Muscle layer of duodenum (tissue), 2 donors: ENCODE measurements at regions not wholly inside any gene's neighbourhood (a gene's known extent, or its start where the extent isn't known, plus 50 kb on each side); places are given as distances from the start of the nearest gene placed in this dataset.
"Not testable (repeated sequence)": the region's sequence is repeated elsewhere in the genome, so short reads cannot be mapped to it uniquely, and the experiment has no call there.

ENCODE experiments used
- H3K27ac ChIP-seq: one replicate; pipeline ENCODE4 v1.7.0; 2013; ENCODE audit warnings: mild to moderate bottlenecking, low read length
- H3K27me3 ChIP-seq: one replicate; pipeline ENCODE4 v1.7.0; 2013; ENCODE audit warnings: low read depth, mild to moderate bottlenecking, control low read depth, low read length
- H3K36me3 ChIP-seq, 2 donors: one replicate each; pipeline ENCODE4 v1.7.0; 2013; ENCODE audit warnings: low read length in 2 of 2, control low read depth in 1 of 2, mild to moderate bottlenecking in 1 of 2; ENCODE audit not compliant: insufficient read depth in 2 of 2, control insufficient read depth in 1 of 2
- H3K4me1 ChIP-seq, 2 donors: one replicate each; pipeline ENCODE4 v1.7.0; 2013; ENCODE audit warnings: low read length in 2 of 2, mild to moderate bottlenecking in 2 of 2, control low read depth in 1 of 2, moderate library complexity in 1 of 2; ENCODE audit not compliant: insufficient read depth in 2 of 2, control insufficient read depth in 1 of 2
- H3K4me3 ChIP-seq, 2 donors: one replicate each; pipeline ENCODE4 v1.7.0; 2013; ENCODE audit warnings: low read length in 2 of 2, low read depth in 1 of 2, mild to moderate bottlenecking in 1 of 2
- H3K9me3 ChIP-seq, 2 donors: one replicate each; pipeline ENCODE4 v1.7.0; 2013; ENCODE audit warnings: low read length in 2 of 2, control low read depth in 1 of 2, mild to moderate bottlenecking in 1 of 2; ENCODE audit not compliant: control insufficient read depth in 1 of 2
- donor health status: healthy.

DNA sequence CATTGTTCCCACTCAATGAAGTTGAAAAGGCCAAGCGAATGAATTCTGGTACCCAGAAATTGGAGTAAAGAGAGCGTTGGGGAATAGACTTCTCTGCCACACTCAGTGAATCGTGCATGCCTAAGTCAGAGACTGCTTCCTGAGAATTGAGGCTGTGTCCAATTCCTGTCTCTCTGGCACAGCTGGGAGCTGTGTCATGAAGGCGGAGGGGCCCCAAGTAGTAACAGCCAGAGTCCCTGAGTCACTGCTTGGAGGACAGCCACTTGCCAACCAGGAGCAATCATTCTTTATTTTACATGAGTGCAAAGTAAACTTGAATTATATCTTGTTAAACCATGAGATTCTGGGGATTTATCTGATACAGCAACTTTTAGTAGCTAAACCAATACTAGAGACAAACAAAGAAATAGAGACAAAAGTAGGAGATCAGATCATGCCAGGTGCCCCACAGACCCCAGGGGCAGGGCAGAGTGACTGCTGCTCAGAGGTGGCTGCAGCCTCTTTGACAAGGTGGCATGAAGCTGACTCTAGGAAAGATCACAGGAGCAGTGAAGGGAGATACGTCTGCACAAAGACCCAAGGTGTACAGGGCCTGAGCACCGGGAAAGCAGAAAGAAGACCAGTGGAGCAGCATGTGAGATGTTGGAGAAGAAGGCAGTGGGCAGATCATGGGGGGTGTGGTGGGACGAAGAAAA, 246.0 kb downstream of the GADD45G start:
- Histone ChIP-seq H3K27ac (no peak overlapping the region), H3K27me3 (no peaks in the 10 kb centered on the region), H3K9me3 (no peaks in the 10 kb centered on the region), H3K36me3 (no peaks in the 10 kb centered on the region), H3K4me1 (no peaks in the 10 kb centered on the region), H3K4me3 (no peak overlapping the region)

DNA sequence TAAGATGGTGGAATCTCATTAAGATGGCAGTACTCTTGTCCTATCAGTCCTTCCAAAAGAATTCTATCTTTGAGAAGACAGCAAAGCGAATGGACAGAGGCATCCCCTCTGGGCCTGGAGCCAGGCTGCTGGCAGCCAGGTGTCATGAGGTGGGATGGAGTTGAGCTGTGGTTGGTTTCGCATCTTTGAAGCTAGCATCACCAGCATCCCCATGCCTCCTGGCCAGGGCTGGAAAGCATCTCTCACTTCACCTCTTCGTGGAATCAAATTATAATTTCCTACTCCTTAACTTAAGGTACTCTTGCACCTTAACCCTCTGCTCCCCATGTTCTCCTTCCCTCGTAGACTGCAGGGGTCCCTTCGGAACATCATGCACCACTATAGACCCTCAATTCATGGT, 248.3 kb downstream of the GADD45G start:
- Histone ChIP-seq H3K4me3 (no peak overlapping the region), H3K27ac (no peak overlapping the region), H3K9me3 (no peaks in the 10 kb centered on the region), H3K4me1 (no peaks in the 10 kb centered on the region), H3K27me3 (no peaks in the 10 kb centered on the region), H3K36me3 (no peaks in the 10 kb centered on the region)

DNA sequence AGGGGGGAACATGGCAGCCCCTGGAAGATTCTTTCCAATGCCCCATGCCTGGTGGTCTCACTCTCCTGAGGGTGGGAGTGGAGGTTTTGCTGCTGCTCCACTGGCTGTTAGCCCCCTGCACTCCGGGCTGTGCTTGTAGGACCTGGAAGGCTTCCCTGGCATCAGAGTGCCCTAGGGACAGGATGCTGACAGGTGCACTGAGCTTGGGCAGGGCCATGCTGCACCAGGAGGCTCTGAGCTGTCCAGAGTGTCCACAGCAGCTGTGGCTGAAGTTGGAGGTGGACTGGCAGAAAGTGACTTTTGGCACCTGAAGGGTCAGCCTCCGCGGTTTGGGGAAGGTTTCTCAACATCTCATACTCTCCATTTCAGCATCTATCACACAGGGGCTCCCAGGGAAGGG, 249.1 kb downstream of the GADD45G start:
- Histone ChIP-seq H3K36me3 (no peaks in the 10 kb centered on the region), H3K9me3 (no peaks in the 10 kb centered on the region), H3K27me3 (no peaks in the 10 kb centered on the region), H3K27ac (no peak overlapping the region), H3K4me1 (no peaks in the 10 kb centered on the region), H3K4me3 (no peak overlapping the region)

DNA sequence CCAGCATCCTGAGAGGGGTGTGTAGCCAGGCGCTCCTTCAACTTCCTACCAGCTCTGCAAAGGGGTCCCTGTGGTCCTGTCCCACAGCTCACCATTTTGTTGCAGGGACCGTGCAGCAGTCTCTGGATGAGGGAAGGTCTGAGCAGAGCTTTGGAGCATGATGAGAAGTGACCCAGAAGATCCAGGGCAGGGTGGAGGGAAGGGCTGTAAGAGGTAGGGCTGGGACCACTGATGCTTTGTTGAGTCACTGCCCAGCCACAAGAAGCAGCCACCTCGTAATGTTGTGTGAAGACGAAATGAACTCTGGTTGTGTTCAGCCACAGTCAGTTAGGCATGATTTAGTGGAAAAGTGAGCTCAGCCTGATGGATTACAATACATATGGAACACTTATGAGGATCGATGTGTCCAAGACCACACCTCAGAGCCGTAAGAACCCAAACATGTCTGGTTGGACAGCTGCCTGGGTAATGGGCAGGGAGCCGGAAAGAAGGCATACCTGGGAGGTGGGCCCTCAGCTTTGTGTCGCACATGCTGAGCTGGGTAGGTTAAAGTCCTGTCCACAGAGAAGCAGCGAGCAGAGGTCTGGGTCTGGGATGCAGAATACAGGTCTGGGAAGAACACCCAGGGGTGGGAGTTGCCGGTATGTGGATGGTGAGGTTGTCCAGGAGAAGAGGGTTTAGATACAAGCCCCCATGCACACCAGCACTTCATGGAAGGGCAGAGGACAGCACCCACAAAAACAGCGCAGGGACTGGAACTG, 250.1 kb downstream of the GADD45G start:
- no peak overlapping the region for H3K27ac ChIP-seq
- H3K9me3 ChIP-seq, result no peaks in the 10 kb centered on the region
- no peaks in the 10 kb centered on the region for H3K4me1 ChIP-seq
- no peaks in the 10 kb centered on the region for H3K27me3 ChIP-seq
- no peak overlapping the region for H3K4me3 ChIP-seq
- H3K36me3 ChIP-seq, result no peaks in the 10 kb centered on the region

DNA sequence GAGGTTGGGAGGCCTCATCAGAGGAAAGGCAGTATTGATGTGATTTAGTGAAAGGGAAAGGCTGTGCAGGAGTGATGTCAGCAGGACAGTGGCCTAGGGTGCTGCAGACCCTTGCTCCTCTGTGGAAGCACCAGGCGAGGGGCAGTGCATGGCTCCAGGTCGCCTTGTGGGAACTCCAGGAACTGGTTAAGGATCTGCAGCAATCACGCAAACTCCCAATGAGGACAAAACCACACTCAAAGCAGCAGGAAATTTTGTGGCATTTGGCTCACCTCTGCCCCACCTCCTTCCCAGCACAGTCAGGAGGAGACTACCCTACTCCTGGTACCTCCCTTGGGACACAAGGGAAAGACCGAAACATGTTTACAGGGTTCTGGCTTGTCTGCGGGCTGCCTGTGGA, 251.5 kb downstream of the GADD45G start:
- H3K27me3 ChIP-seq, H3K27ac ChIP-seq, H3K9me3 ChIP-seq, H3K4me1 ChIP-seq, H3K4me3 ChIP-seq, H3K36me3 ChIP-seq: not testable (repeated sequence)

DNA sequence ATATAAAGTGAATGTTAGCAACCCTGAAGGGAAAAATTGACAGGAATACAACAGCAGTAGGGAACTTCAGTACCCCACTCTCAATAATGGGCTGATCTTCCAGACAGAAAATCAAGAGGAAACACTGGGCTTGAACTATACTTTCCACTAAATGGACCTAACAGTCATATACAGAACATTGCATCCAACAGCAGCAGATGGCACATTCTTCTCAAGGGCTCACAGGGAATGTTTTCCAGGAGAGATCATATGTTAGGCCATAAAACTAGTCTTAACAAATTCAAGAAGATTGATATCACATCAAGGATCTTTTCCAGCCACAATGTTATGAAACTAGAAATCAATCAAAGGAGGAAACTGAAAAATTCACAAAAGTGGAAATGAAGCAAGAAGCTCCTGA, 252.1 kb downstream of the GADD45G start:
- not testable (repeated sequence) for H3K4me1 ChIP-seq, H3K36me3 ChIP-seq, H3K27ac ChIP-seq

DNA sequence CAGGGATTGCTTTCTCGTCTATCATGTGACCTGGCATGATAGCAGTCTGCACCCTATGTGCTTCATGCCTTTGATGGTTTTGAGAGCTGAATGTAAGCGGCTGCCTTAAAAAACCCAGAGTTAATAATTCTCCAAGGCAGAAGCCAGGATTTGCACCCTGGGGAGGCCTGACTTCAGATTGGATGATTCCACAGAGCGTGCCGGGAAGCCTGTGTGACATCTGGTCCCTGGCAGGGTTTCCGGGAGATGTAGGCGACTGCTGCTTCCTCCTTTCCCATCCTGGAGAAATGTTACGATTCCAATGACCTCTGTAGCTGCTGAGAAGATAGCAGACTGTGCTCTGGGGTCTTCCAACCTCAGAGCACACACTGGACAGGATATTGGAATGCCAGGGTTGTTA, 255.0 kb downstream of the GADD45G start:
- not testable (repeated sequence) for H3K4me1 ChIP-seq, H3K9me3 ChIP-seq, H3K27me3 ChIP-seq, H3K27ac ChIP-seq, H3K4me3 ChIP-seq, H3K36me3 ChIP-seq

More for the DNA sequence above, 252.1 kb downstream of the GADD45G start:
- not testable (repeated sequence) for H3K27me3 ChIP-seq, H3K9me3 ChIP-seq, H3K4me3 ChIP-seq

DNA sequence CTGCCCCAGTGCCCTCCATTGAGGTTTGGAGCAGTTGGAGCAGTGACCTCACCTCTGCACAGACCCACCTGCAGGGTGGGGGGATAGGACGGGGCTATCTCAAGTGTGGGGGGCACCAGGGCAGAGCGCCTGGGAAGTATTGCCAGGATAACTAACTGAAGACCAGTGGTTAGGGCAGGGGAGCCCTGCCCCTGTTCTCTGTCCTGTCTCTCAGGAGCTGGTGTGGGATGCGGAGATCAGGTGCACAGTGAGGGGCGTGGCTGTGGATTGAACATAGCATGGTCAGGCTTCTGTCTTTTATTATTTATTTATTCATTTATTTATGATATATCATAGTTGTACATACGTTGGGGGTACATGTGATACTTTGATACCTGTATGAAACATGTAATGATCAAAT, 256.6 kb downstream of the GADD45G start:
- H3K4me1 ChIP-seq, H3K9me3 ChIP-seq, H3K36me3 ChIP-seq, H3K27me3 ChIP-seq, H3K4me3 ChIP-seq, H3K27ac ChIP-seq: not testable (repeated sequence)

DNA sequence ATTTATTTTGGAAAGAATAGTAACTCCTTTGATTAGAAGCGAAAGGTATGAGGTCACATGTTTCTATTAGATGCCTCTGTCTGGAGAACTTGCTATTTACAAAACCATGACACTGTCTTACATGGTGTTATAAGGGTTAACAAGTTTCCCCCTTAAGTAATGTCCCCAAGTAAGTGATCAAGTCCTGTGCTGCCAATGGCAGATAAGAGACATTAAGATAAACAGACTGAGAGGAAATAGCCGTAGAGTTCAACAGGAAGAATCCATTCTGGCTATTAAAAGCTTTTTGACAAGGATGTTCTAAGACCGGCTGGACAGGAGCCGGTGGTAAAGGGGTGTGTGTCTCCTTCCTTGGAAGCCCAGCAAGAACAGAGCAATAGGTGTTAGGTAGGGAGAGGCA, 257.5 kb downstream of the GADD45G start:
- no peaks in the 10 kb centered on the region for H3K9me3 ChIP-seq
- no peaks in the 10 kb centered on the region for H3K27me3 ChIP-seq
- no peaks in the 10 kb centered on the region for H3K4me1 ChIP-seq
- no peaks in the 10 kb centered on the region for H3K36me3 ChIP-seq
- no peak overlapping the region for H3K27ac ChIP-seq
- no peak overlapping the region for H3K4me3 ChIP-seq

DNA sequence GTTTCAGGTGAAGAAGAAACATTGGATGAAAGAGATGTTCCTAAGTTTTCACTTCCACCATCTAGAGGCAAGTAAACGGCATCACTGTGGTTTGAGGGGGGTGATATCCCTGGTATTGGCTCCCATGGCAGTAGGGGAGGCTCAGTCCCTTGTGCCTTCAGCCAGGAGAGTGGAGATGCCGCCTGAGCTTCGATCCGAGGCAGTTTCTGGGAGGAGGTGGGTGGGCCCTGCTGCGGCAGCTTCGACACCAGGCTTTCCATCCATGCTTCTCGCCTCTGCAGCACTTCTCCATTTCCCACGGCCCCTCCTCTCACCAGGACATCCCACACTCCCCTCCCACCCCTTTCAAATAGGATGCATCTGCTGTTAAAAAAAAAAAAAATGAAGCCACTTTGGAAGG, 258.3 kb downstream of the GADD45G start:
- no peak overlapping the region for H3K4me3 ChIP-seq

DNA sequence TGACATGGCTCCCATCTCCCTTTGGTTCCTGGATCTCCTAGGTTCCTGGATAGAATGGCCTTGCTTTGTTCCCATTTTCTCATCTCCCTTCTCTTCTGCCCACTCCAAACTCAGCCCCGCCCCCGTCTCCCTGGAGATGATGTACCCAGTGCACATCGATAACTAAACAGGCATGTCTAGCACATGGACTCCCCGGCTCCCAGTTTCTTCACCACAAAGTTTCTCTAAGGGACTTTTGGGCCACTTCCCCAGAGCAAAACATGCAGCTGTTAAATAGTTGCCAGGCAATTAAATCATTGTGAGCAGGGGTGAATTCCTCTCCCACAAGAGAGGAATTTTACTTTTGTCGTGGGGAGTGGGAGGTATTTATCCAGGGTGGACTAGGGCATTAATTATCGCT, 259.0 kb downstream of the GADD45G start:
- no peak overlapping the region for H3K4me3 ChIP-seq
- no peaks in the 10 kb centered on the region for H3K27me3 ChIP-seq
- no peaks in the 10 kb centered on the region for H3K36me3 ChIP-seq
- no peaks in the 10 kb centered on the region for H3K4me1 ChIP-seq
- H3K27ac ChIP-seq, result no peak overlapping the region
- no peaks in the 10 kb centered on the region for H3K9me3 ChIP-seq

More for the DNA sequence above, 258.3 kb downstream of the GADD45G start:
- Histone ChIP-seq H3K4me1 (no peaks in the 10 kb centered on the region), H3K27ac (no peak overlapping the region), H3K9me3 (no peaks in the 10 kb centered on the region), H3K27me3 (no peaks in the 10 kb centered on the region), H3K36me3 (no peaks in the 10 kb centered on the region)

DNA sequence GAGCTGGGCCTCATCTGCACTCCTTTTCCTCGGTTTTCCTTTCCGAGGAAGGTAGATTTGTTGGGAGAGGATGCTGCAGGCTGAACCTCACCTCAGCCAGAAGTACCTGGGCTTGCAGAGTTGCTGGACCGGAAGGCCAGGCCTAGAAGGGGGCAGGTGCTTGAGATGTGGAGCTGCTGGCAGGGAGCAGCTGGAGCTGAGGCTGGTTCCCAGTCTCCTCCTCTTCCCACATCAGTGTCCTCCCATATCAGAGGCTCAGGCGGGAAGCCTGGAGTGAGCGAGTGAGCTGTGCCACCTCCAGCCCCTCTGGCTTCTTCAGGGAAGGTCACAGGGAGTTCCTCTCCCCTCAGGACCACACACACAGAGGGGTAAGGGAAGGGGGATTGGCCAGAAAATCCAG, 259.4 kb downstream of the GADD45G start:
- H3K4me3 ChIP-seq, result no peak overlapping the region
- no peaks in the 10 kb centered on the region for H3K4me1 ChIP-seq
- no peaks in the 10 kb centered on the region for H3K36me3 ChIP-seq
- no peaks in the 10 kb centered on the region for H3K27me3 ChIP-seq
- H3K27ac ChIP-seq, result no peak overlapping the region
- no peaks in the 10 kb centered on the region for H3K9me3 ChIP-seq
